ENCODE measurements at regions not wholly inside any gene's neighbourhood (a gene's known extent, or its start where the extent isn't known, plus 50 kb on each side); places are given as distances from the start of the nearest gene placed in this dataset.

- H3K9me3 ChIP-seq: no peaks in the 10 kb centered on the region
- H3K27me3 ChIP-seq: no peaks in the 10 kb centered on the region
- H3K4me3 ChIP-seq: no peak overlapping the region
- no peak overlapping the region for H3K27ac ChIP-seq
- no peak for DNase-seq (ENCODE audit: low spot score in 2 of 2)
- H3K36me3 ChIP-seq: no peaks in the 10 kb centered on the region
- peaks cover 9% of the 10 kb centered on the region for H3K4me1 ChIP-seq
- no peak for TF ChIP-seq CTCF (IDR thresholded peaks at IDR 0.05)
These were observed 595.6 kb downstream of the LTN1 start for GRCh38 chr21:28397040-28397439.

GRCh38 chr21:28396421-28396820, 596.3 kb downstream of the LTN1 start:
- 68% methylated on average over 5 of the region's 5 CpGs for WGBS
- TF ChIP-seq CTCF (IDR thresholded peaks at IDR 0.05) (no peak), EP300 (IDR thresholded peaks at IDR 0.05) (no peak)
- H3K4me1 ChIP-seq: peaks cover 9% of the 10 kb centered on the region
- DNase-seq (ENCODE audit: low spot score in 2 of 2): no peak
- no peak overlapping the region for H3K27ac ChIP-seq
- H3K27me3 ChIP-seq: no peaks in the 10 kb centered on the region
- no peaks in the 10 kb centered on the region for H3K9me3 ChIP-seq
- no peak overlapping the region for H3K4me3 ChIP-seq
- H3K36me3 ChIP-seq: no peaks in the 10 kb centered on the region

- no peak overlapping the region for H3K27ac ChIP-seq
- H3K9me3 ChIP-seq: no peaks in the 10 kb centered on the region
- TF ChIP-seq POLR2AphosphoS5 (IDR thresholded peaks at IDR 0.05) (no peak), CTCF (IDR thresholded peaks at IDR 0.05) (no peak), EP300 (IDR thresholded peaks at IDR 0.05) (no peak), POLR2A (IDR thresholded peaks at IDR 0.05) (no peak)
- WGBS: 54% methylated on average over 5 of the region's 7 CpGs
- H3K36me3 ChIP-seq: no peaks in the 10 kb centered on the region
- DNase-seq (ENCODE audit: low spot score in 2 of 2): no peak
- no peaks in the 10 kb centered on the region for H3K27me3 ChIP-seq
- no peak overlapping the region for H3K4me3 ChIP-seq
- H3K4me1 ChIP-seq: peaks cover 9% of the 10 kb centered on the region
These were observed 599.4 kb downstream of the LTN1 start for GRCh38 chr21:28393279-28393678.

- Histone ChIP-seq H3K36me3 (no peaks in the 10 kb centered on the region), H3K4me3 (no peak overlapping the region), H3K4me1 (peaks cover 9% of the 10 kb centered on the region), H3K9me3 (no peaks in the 10 kb centered on the region), H3K27me3 (no peaks in the 10 kb centered on the region), H3K27ac (no peak overlapping the region)
- TF ChIP-seq POLR2A (IDR thresholded peaks at IDR 0.05): no peak
- TF ChIP-seq EP300 (IDR thresholded peaks at IDR 0.05): no peak
- no peak for TF ChIP-seq CTCF (IDR thresholded peaks at IDR 0.05)
- no peak for TF ChIP-seq POLR2AphosphoS5 (IDR thresholded peaks at IDR 0.05)
- no peak for DNase-seq (ENCODE audit: low spot score in 2 of 2)
- 72% methylated on average over 3 of the region's 3 CpGs for WGBS
These were observed 600.5 kb downstream of the LTN1 start for GRCh38 chr21:28391938-28392849.

GRCh38 chr21:28387220-28387619, 605.5 kb downstream of the LTN1 start:
- H3K36me3 ChIP-seq: no peaks in the 10 kb centered on the region
- 63% methylated on average over 1 of the region's 1 CpG for WGBS
- H3K9me3 ChIP-seq: no peaks in the 10 kb centered on the region
- H3K27ac ChIP-seq: no peak overlapping the region
- no peaks in the 10 kb centered on the region for H3K27me3 ChIP-seq
- no peak for DNase-seq (ENCODE audit: low spot score in 2 of 2)
- TF ChIP-seq POLR2AphosphoS5 (IDR thresholded peaks at IDR 0.05) (no peak), CTCF (IDR thresholded peaks at IDR 0.05) (no peak), EP300 (IDR thresholded peaks at IDR 0.05) (no peak), POLR2A (IDR thresholded peaks at IDR 0.05) (no peak)
- H3K4me1 ChIP-seq: no peaks in the 10 kb centered on the region
- H3K4me3 ChIP-seq: no peak overlapping the region

Data from suprapubic skin (tissue), 4 donors.